CD4-positive, alpha-beta memory T cell (primary cell): ENCODE measurements at regions not wholly inside any gene's neighbourhood (a gene's known extent, or its start where the extent isn't known, plus 50 kb on each side); places are given as distances from the start of the nearest gene placed in this dataset.
"Not testable (repeated sequence)": the region's sequence is repeated elsewhere in the genome, so short reads cannot be mapped to it uniquely, and the experiment has no call there.

Source experiments
- CTCF ChIA-PET: fragments of 350-600 bp; sonication (Branson Sonifier 250); formaldehyde crosslinking; loops from one replicate; lab custom pipeline; 2021; ENCODE audit warnings: inconsistent platforms; ENCODE audit not compliant: partially characterized antibody; lab: Charles Lee
- POLR2A ChIA-PET: fragments of 350-600 bp; sonication (Branson Sonifier 250); formaldehyde crosslinking; loops from one replicate; lab custom pipeline; 2021; ENCODE audit not compliant: partially characterized antibody; lab: Charles Lee
- DNase-seq, 5 donors: peaks; one replicate each; pipeline versions ENCODE4 v3.0.0 to v3.0.0-alpha.2; 2020 to 2022; ENCODE audit warnings: mixed read lengths in 1 of 5
- H3K27ac ChIP-seq: one replicate; pipeline ENCODE4 v1.7.0; 2013; ENCODE audit warnings: low read depth, low read length
- H3K27me3 ChIP-seq: 2 replicates; pipeline ENCODE4 v1.7.0; 2013; ENCODE audit warnings: mild to moderate bottlenecking, low read length, moderate library complexity; ENCODE audit not compliant: insufficient read depth
- H3K36me3 ChIP-seq: 2 replicates; pipeline ENCODE4 v1.7.0; 2013; ENCODE audit warnings: mild to moderate bottlenecking, low read length, moderate library complexity; ENCODE audit not compliant: insufficient read depth
- H3K4me1 ChIP-seq: 2 replicates; pipeline ENCODE4 v1.7.0; 2013; ENCODE audit warnings: mild to moderate bottlenecking, low read length, moderate library complexity; ENCODE audit not compliant: insufficient read depth
- H3K4me3 ChIP-seq, 2 donors: one replicate each; pipeline ENCODE4 v1.7.0; 2013; ENCODE audit warnings: low read length in 2 of 2, mild to moderate bottlenecking in 1 of 2
- H3K9me3 ChIP-seq, 2 donors: one replicate each; pipeline ENCODE4 v1.7.0; 2013; ENCODE audit warnings: low read length in 2 of 2, control low read depth in 1 of 2; ENCODE audit not compliant: control insufficient read depth in 1 of 2
- H3K27ac Mint-ChIP-seq, 7 donors: one replicate each; pipeline ENCODE4 v1.8.0; 2020 to 2021; ENCODE audit warnings: mixed read lengths in 7 of 7, mild to moderate bottlenecking in 6 of 7, inconsistent platforms in 3 of 7, moderate library complexity in 3 of 7
- H3K27me3 Mint-ChIP-seq, 2 donors: one replicate each; pipeline ENCODE4 v1.8.0; 2020 to 2021; ENCODE audit warnings: mixed read lengths in 2 of 2
- H3K36me3 Mint-ChIP-seq, 2 donors: one replicate each; pipeline ENCODE4 v1.8.0; 2020 to 2021; ENCODE audit warnings: mixed read lengths in 2 of 2, inconsistent platforms in 1 of 2, mild to moderate bottlenecking in 1 of 2
- H3K4me1 Mint-ChIP-seq, 4 donors: one replicate each; pipeline ENCODE4 v1.8.0; 2020 to 2021; ENCODE audit warnings: mixed read lengths in 4 of 4, mild to moderate bottlenecking in 1 of 4
- H3K4me3 Mint-ChIP-seq, 8 donors: one replicate each; pipeline ENCODE4 v1.8.0; 2020 to 2021; ENCODE audit warnings: mixed read lengths in 8 of 8, mild to moderate bottlenecking in 7 of 8, moderate library complexity in 6 of 8, inconsistent platforms in 3 of 8
- H3K9me3 Mint-ChIP-seq, 8 donors: one replicate each; pipeline ENCODE4 v1.8.0; 2020 to 2021; ENCODE audit warnings: mixed read lengths in 8 of 8, mild to moderate bottlenecking in 5 of 8, inconsistent platforms in 3 of 8, moderate library complexity in 1 of 8
- intact Hi-C: fragments of 100-400 bp; cut with micrococcal nuclease; formaldehyde crosslinking; loops from one replicate; pipeline ENCODE4 v1.15.1; 2023

GRCh38 chr21:17200250-17200649 lies 312.6 kb upstream of the CXADR start:
- no peaks in the 10 kb centered on the region for H3K4me1 Mint-ChIP-seq
- peaks cover 2 to 13% (median 7%) of the 10 kb centered on the region in 8 donors for H3K9me3 Mint-ChIP-seq
- DNase-seq, result no peak
- no peaks in the 10 kb centered on the region for H3K4me1 ChIP-seq
- H3K27ac ChIP-seq, result no peak overlapping the region
- H3K36me3 Mint-ChIP-seq, result no peaks in the 10 kb centered on the region
- no peak overlapping the region for H3K27ac Mint-ChIP-seq
- ChIA-PET CTCF (no interaction called here), POLR2A (no interaction called here)
- H3K36me3 ChIP-seq, result no peaks in the 10 kb centered on the region
- H3K27me3 ChIP-seq, result no peaks in the 10 kb centered on the region
- H3K27me3 Mint-ChIP-seq, result no peaks in the 10 kb centered on the region
- H3K4me3 ChIP-seq, result no peak overlapping the region
- H3K4me3 Mint-ChIP-seq, result no peak overlapping the region
- intact Hi-C loops, result no loop called here
- H3K9me3 ChIP-seq, result no peaks in the 10 kb centered on the region

- intact Hi-C loops, result no loop called here
- no peak overlapping the region for H3K27ac Mint-ChIP-seq
- CTCF ChIA-PET, result no interaction called here
Observed at GRCh38 chr21:17201741-17202260, 311.0 kb upstream of the CXADR start.

GRCh38 chr21:17214801-17215200 lies 298.0 kb upstream of the CXADR start:
- no peak for DNase-seq
- no peaks in the 10 kb centered on the region for H3K4me1 Mint-ChIP-seq
- H3K27me3 ChIP-seq, result no peaks in the 10 kb centered on the region
- no peaks in the 10 kb centered on the region for H3K27me3 Mint-ChIP-seq
- no peaks in the 10 kb centered on the region for H3K36me3 ChIP-seq
- H3K9me3 ChIP-seq, result no peaks in the 10 kb centered on the region
- no peak overlapping the region for H3K27ac Mint-ChIP-seq
- H3K9me3 Mint-ChIP-seq, result peaks cover 0 to 12% (median 6%) of the 10 kb centered on the region in 8 donors
- ChIA-PET CTCF (no interaction called here), POLR2A (no interaction called here)
- no peaks in the 10 kb centered on the region for H3K4me1 ChIP-seq
- no peaks in the 10 kb centered on the region for H3K36me3 Mint-ChIP-seq
- no peak overlapping the region for H3K4me3 ChIP-seq
- no peak overlapping the region for H3K4me3 Mint-ChIP-seq
- intact Hi-C loops, result no loop called here
- no peak overlapping the region for H3K27ac ChIP-seq

More at GRCh38 chr21:17201741-17202260, 311.0 kb upstream of the CXADR start:
- POLR2A ChIA-PET, result no interaction called here
- Mint-ChIP-seq H3K9me3 (peaks cover 2 to 13% (median 10%) of the 10 kb centered on the region in 8 donors), H3K27me3 (no peaks in the 10 kb centered on the region), H3K4me1 (no peaks in the 10 kb centered on the region), H3K4me3 (no peak overlapping the region), H3K36me3 (no peaks in the 10 kb centered on the region)
- DNase-seq, result no peak
- Histone ChIP-seq H3K36me3 (no peaks in the 10 kb centered on the region), H3K4me3 (no peak overlapping the region), H3K27ac (no peak overlapping the region), H3K9me3 (no peaks in the 10 kb centered on the region), H3K4me1 (no peaks in the 10 kb centered on the region), H3K27me3 (no peaks in the 10 kb centered on the region)

GRCh38 chr21:17219050-17219449 lies 293.8 kb upstream of the CXADR start:
- CTCF ChIA-PET, H3K27me3 ChIP-seq, H3K27ac Mint-ChIP-seq, DNase-seq, H3K36me3 ChIP-seq, H3K4me3 ChIP-seq, H3K4me3 Mint-ChIP-seq, H3K9me3 ChIP-seq, H3K36me3 Mint-ChIP-seq, H3K27me3 Mint-ChIP-seq, H3K4me1 Mint-ChIP-seq, H3K27ac ChIP-seq, POLR2A ChIA-PET, H3K4me1 ChIP-seq, intact Hi-C loops: not testable (repeated sequence)
- H3K9me3 Mint-ChIP-seq, result peaks cover 0 to 10% (median 5%) of the 10 kb centered on the region in 8 donors

GRCh38 chr21:17231124-17231523 lies 281.7 kb upstream of the CXADR start:
- Mint-ChIP-seq H3K4me1 (no peaks in the 10 kb centered on the region), H3K9me3 (peaks cover 0 to 27% (median 5%) of the 10 kb centered on the region in 8 donors), H3K4me3 (no peak overlapping the region), H3K27me3 (no peaks in the 10 kb centered on the region), H3K36me3 (no peaks in the 10 kb centered on the region), H3K27ac (no peak overlapping the region)
- intact Hi-C loops, result no loop called here
- DNase-seq, result no peak
- POLR2A ChIA-PET, result no interaction called here
- Histone ChIP-seq H3K9me3 (no peaks in the 10 kb centered on the region), H3K27ac (no peak overlapping the region), H3K36me3 (no peaks in the 10 kb centered on the region), H3K4me3 (no peak overlapping the region), H3K27me3 (no peaks in the 10 kb centered on the region), H3K4me1 (no peaks in the 10 kb centered on the region)
- CTCF ChIA-PET, result no interaction called here

- Mint-ChIP-seq H3K9me3 (peaks cover 0 to 22% (median 5%) of the 10 kb centered on the region in 8 donors), H3K4me3 (no peak overlapping the region), H3K27ac (no peak overlapping the region), H3K36me3 (no peaks in the 10 kb centered on the region), H3K27me3 (no peaks in the 10 kb centered on the region), H3K4me1 (no peaks in the 10 kb centered on the region)
- Histone ChIP-seq H3K27me3 (no peaks in the 10 kb centered on the region), H3K27ac (no peak overlapping the region), H3K9me3 (no peaks in the 10 kb centered on the region), H3K4me1 (no peaks in the 10 kb centered on the region), H3K36me3 (no peaks in the 10 kb centered on the region), H3K4me3 (no peak overlapping the region)
- POLR2A ChIA-PET, result no interaction called here
- CTCF ChIA-PET, result no interaction called here
- DNase-seq, result no peak
- intact Hi-C loops, result no loop called here
Observed at GRCh38 chr21:17231771-17232170, 281.1 kb upstream of the CXADR start.

GRCh38 chr21:17238468-17238867 lies 274.4 kb upstream of the CXADR start:
- Mint-ChIP-seq H3K36me3 (no peaks in the 10 kb centered on the region), H3K27me3 (no peaks in the 10 kb centered on the region), H3K27ac (no peak overlapping the region), H3K4me3 (no peak overlapping the region), H3K4me1 (no peaks in the 10 kb centered on the region), H3K9me3 (peaks cover 0 to 10% (median 4%) of the 10 kb centered on the region in 8 donors)
- Histone ChIP-seq H3K4me3 (no peak overlapping the region), H3K9me3 (no peaks in the 10 kb centered on the region), H3K27ac (no peak overlapping the region), H3K36me3 (no peaks in the 10 kb centered on the region), H3K4me1 (no peaks in the 10 kb centered on the region), H3K27me3 (no peaks in the 10 kb centered on the region)
- intact Hi-C loops, result no loop called here
- CTCF ChIA-PET, result no interaction called here
- POLR2A ChIA-PET, result no interaction called here
- DNase-seq, result no peak

- Mint-ChIP-seq H3K27me3 (no peaks in the 10 kb centered on the region), H3K27ac (no peak overlapping the region), H3K4me1 (no peaks in the 10 kb centered on the region), H3K9me3 (peaks cover 0 to 20% (median 2%) of the 10 kb centered on the region in 8 donors), H3K4me3 (no peak overlapping the region), H3K36me3 (no peaks in the 10 kb centered on the region)
- Histone ChIP-seq H3K4me1 (no peaks in the 10 kb centered on the region), H3K4me3 (no peak overlapping the region), H3K9me3 (no peaks in the 10 kb centered on the region), H3K36me3 (no peaks in the 10 kb centered on the region), H3K27me3 (no peaks in the 10 kb centered on the region), H3K27ac (no peak overlapping the region)
- ChIA-PET POLR2A (no interaction called here), CTCF (no interaction called here)
- intact Hi-C loops, result no loop called here
- no peak for DNase-seq
Observed at GRCh38 chr21:17250778-17251241, 262.0 kb upstream of the CXADR start.
